ENCODE measurements at regions not wholly inside any gene's neighbourhood (a gene's known extent, or its start where the extent isn't known, plus 50 kb on each side); places are given as distances from the start of the nearest gene placed in this dataset.

DNA sequence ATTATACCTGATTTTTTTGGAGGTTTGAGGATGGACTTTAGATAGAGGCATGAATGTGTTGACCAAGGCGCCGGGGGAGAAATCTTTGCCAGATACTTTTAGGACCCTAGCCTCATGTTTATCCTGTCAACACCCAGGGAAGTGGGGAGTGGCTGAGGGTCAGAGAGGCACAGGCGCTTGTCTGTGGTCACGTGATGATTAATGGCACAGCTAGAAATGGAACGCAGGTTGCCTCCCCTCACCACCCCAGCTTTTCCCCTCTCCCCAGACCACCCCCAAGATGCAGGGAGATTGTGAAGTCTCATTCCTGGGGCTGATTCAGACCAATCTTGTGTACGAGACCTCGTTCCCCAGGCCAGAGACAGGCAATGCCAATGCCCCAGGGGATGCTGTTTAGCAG is 218.4 kb upstream of the LINGO1 start:
- no peak for ATAC-seq
- H3K27me3 ChIP-seq: peaks cover 45% of the 10 kb centered on the region
- H3K4me1 ChIP-seq: no peaks in the 10 kb centered on the region
- no peak overlapping the region for H3K27ac ChIP-seq
- no peak overlapping the region for H3K4me3 ChIP-seq
- TF ChIP-seq POLR2AphosphoS5 (IDR thresholded peaks at IDR 0.05) (no peak), EP300 (IDR thresholded peaks at IDR 0.05) (no peak), POLR2A (IDR thresholded peaks at IDR 0.05) (no peak)
- TF ChIP-seq, protein P1, sequence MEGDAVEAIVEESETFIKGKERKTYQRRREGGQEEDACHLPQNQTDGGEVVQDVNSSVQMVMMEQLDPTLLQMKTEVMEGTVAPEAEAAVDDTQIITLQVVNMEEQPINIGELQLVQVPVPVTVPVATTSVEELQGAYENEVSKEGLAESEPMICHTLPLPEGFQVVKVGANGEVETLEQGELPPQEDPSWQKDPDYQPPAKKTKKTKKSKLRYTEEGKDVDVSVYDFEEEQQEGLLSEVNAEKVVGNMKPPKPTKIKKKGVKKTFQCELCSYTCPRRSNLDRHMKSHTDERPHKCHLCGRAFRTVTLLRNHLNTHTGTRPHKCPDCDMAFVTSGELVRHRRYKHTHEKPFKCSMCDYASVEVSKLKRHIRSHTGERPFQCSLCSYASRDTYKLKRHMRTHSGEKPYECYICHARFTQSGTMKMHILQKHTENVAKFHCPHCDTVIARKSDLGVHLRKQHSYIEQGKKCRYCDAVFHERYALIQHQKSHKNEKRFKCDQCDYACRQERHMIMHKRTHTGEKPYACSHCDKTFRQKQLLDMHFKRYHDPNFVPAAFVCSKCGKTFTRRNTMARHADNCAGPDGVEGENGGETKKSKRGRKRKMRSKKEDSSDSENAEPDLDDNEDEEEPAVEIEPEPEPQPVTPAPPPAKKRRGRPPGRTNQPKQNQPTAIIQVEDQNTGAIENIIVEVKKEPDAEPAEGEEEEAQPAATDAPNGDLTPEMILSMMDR (IDR thresholded peaks at IDR 0.05): no peak
- peaks cover 0 to 31% (median 0%) of the 10 kb centered on the region in 3 donors for H3K9me3 ChIP-seq
- H3K36me3 ChIP-seq: no peaks in the 10 kb centered on the region
- 57 to 89% methylated on average over 2 to 3 of the region's 7 CpGs for WGBS, 2 donors (ENCODE audit: low coverage in 1 of 2)

GRCh38 chr15:77846986-77847385 is 214.3 kb upstream of the LINGO1 start:
- 80 to 86% methylated on average over 2 of the region's 2 CpGs for WGBS, 2 donors (ENCODE audit: low coverage in 1 of 2)
- Histone ChIP-seq H3K27me3 (peaks cover 53% of the 10 kb centered on the region), H3K4me1 (no peaks in the 10 kb centered on the region), H3K9me3 (peaks cover 0 to 51% (median 0%) of the 10 kb centered on the region in 3 donors), H3K36me3 (no peaks in the 10 kb centered on the region), H3K27ac (no peak overlapping the region), H3K4me3 (no peak overlapping the region)
- ATAC-seq: no peak
- TF ChIP-seq, protein P1 (IDR thresholded peaks at IDR 0.05): no peak
- no peak for TF ChIP-seq POLR2AphosphoS5 (IDR thresholded peaks at IDR 0.05)
- no peak for TF ChIP-seq EP300 (IDR thresholded peaks at IDR 0.05)
- no peak for TF ChIP-seq POLR2A (IDR thresholded peaks at IDR 0.05)

DNA sequence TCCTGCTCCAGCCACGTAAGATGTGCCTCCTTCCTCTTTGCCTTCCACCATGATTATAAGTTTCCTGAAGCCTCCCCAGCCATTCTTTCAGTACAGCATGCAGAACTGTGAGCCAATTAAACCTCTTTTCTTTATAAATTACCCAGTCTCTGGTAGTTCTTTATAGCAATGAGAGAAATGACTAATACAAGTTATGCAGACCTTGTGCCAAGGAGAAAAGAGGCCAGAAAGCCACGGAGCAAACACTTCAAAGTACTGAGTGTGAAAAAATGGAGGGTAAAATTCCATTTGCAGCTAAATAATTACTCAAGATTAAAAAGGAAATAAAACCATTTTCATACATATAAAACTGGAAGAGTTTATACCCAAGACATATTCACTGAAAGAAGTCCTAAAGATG is 213.6 kb upstream of the LINGO1 start:
- no peak for ATAC-seq

DNA sequence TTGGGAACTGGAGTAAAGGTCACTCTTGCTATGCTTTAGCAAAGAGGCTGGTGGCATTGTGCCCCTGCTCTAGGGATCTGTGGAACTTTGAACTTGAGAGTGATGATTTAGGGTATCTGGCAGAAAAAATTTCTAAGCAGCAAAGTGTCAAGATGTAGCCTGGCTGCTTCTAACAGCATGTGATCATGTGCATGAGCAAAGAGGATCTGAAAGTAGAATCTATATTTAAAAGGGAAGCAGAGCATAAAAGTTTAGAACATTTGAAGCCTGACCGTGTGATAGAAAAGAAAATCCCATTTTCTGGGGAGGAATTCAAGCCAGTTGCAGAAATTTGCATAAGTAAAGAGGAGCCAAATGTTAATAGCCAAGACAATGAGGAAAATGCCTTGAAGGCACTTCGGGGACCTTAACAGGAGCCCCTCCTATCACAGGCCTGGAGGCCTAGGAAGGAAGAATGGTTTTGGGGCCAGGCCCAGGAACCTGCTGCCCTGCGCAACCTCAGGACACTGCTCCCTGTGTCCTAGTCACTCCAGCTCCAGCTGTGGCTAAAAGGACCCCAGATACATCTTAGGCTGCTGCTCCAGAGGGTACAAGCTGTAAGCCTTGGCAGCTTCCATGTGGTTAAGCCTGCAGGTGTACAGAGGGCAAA is 212.2 kb upstream of the LINGO1 start:
- H3K27me3 ChIP-seq: peaks cover 55% of the 10 kb centered on the region
- H3K36me3 ChIP-seq: no peaks in the 10 kb centered on the region
- 79 to 82% methylated on average over 2 to 3 of the region's 3 CpGs for whole genome bisulfite sequencing, 2 donors (ENCODE audit: low coverage in 1 of 2)
- H3K4me1 ChIP-seq: no peaks in the 10 kb centered on the region
- no peak overlapping the region for H3K27ac ChIP-seq
- no peak for ATAC-seq
- peaks cover 0 to 34% (median 0%) of the 10 kb centered on the region in 3 donors for H3K9me3 ChIP-seq
- TF ChIP-seq POLR2A (IDR thresholded peaks at IDR 0.05): no peak
- no peak for TF ChIP-seq POLR2AphosphoS5 (IDR thresholded peaks at IDR 0.05)
- H3K4me3 ChIP-seq: no peak overlapping the region

More for the DNA sequence above, 213.6 kb upstream of the LINGO1 start:
- Histone ChIP-seq H3K9me3 (peaks cover 0 to 48% (median 0%) of the 10 kb centered on the region in 3 donors), H3K27ac (no peak overlapping the region), H3K27me3 (peaks cover 52% of the 10 kb centered on the region), H3K36me3 (no peaks in the 10 kb centered on the region), H3K4me3 (no peak overlapping the region), H3K4me1 (no peaks in the 10 kb centered on the region)
- WGBS, 2 donors (ENCODE audit: low coverage in 1 of 2): 5 to 20% methylated on average over 1 to 2 of the region's 2 CpGs
- TF ChIP-seq POLR2A (IDR thresholded peaks at IDR 0.05): no peak

DNA sequence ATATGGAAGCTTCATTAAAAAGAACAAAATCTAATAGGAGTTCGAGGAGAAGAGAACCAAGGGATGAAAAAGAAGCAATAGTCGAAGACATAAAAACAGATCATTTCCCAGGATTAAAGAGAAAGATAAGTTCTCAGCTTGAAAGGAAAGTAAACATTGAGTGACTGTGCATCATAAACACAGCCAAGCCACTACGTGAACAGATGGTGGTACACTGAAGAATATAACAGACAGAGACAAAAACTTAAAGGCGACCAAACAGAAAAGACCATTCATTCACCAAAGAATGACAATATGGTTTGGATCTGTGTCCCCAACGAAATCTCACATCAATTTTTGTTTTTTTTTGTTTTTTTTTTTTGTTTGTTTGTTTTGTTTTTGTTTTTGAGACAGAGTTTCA is 210.8 kb upstream of the LINGO1 start:
- Histone ChIP-seq H3K4me1 (no peaks in the 10 kb centered on the region), H3K27ac (no peak overlapping the region), H3K4me3 (no peak overlapping the region), H3K27me3 (peaks cover 60% of the 10 kb centered on the region), H3K36me3 (no peaks in the 10 kb centered on the region), H3K9me3 (peaks cover 0 to 20% (median 0%) of the 10 kb centered on the region in 3 donors)
- no peak for TF ChIP-seq POLR2A (IDR thresholded peaks at IDR 0.05)
- no peak for TF ChIP-seq EP300 (IDR thresholded peaks at IDR 0.05)
- no peak for TF ChIP-seq POLR2AphosphoS5 (IDR thresholded peaks at IDR 0.05)
- TF ChIP-seq, protein P1 (IDR thresholded peaks at IDR 0.05): no peak
- ATAC-seq: no peak
- WGBS, 2 donors (ENCODE audit: low coverage in 1 of 2): 44 to 45% methylated on average over 5 of the region's 5 CpGs
